ENCODE measurements at regions not wholly inside any gene's neighbourhood (a gene's known extent, or its start where the extent isn't known, plus 50 kb on each side); places are given as distances from the start of the nearest gene placed in this dataset.

- TF ChIP-seq CTCF (IDR thresholded peaks at IDR 0.05) (no peak), POLR2AphosphoS5 (IDR thresholded peaks at IDR 0.05; ENCODE audit: low read depth, low read length) (no peak), REST (IDR thresholded peaks at IDR 0.05; ENCODE audit: insufficient read depth in 1 of 2, low read depth in 2 of 2, low read length in 1 of 2) (no peak), TCF7L2 (IDR thresholded peaks at IDR 0.05; ENCODE audit: low read depth, low read length) (no peak)
Observed at GRCh38 chr15:46607077-46607476, 972.2 kb downstream of the SQOR start.
